A549 (cell line): ENCODE measurements at regions not wholly inside any gene's neighbourhood (a gene's known extent, or its start where the extent isn't known, plus 50 kb on each side); places are given as distances from the start of the nearest gene placed in this dataset.
"Not testable (repeated sequence)": the region's sequence is repeated elsewhere in the genome, so short reads cannot be mapped to it uniquely, and the experiment has no call there.

ENCODE experiments used
- ATAC-seq, 2 experiments: fragments of 200-7000 bp in 1 of 2; fragments of >200 bp in 1 of 2; cut with Nextera tagmentation in 1 of 2; cut with Tn5 transposase in 1 of 2; 3 replicates each; pipeline versions ENCODE4 v1.8.0 to v1.9.1; 2018 to 2020; ENCODE audit warnings: mild to moderate bottlenecking in 1 of 2, moderate library complexity in 1 of 2
- CTCF ChIA-PET: fragments of 300-600 bp; sonication (Branson Sonifier 250); formaldehyde crosslinking; extraction: SDS; loops from one replicate; lab custom pipeline; 2021; ENCODE audit warnings: antibody characterized with exemption, inconsistent platforms; lab: Yijun Ruan, JAX
- POLR2A ChIA-PET: fragments of 350-600 bp; formaldehyde crosslinking; extraction: SDS; loops from one replicate; lab custom pipeline; 2021; ENCODE audit warnings: antibody characterized with exemption, inconsistent platforms; lab: Yijun Ruan, JAX
- DNase-seq, 2 experiments: peaks; one replicate each; pipeline versions ENCODE4 v3.0.0 to v3.0.0-alpha.2; 2011 to 2016; ENCODE audit warnings: low read depth in 1 of 2, low spot score in 1 of 2
- FAIRE-seq: peaks from 2 replicates; lab custom pipeline; 2011; peaks lifted over from hg19 to GRCh38; lab: Jason Lieb, UNC
- H3K27ac ChIP-seq, 2 experiments: fragments of >200 bp; sonication (Bioruptor Twin); formaldehyde crosslinking; 3 replicates each; pipeline ENCODE4 v1.5.1; 2016 to 2017
- H3K4me1 ChIP-seq: fragments of >200 bp; sonication (Bioruptor Twin); formaldehyde crosslinking; 3 replicates; pipeline ENCODE4 v1.6.1; 2016
- H3K4me2 ChIP-seq: fragments of >200 bp; sonication (Bioruptor Twin); formaldehyde crosslinking; 3 replicates; pipeline ENCODE4 v1.6.1; 2016
- H3K4me3 ChIP-seq: fragments of >200 bp; sonication (Bioruptor Twin); formaldehyde crosslinking; 3 replicates; pipeline ENCODE4 v1.5.1; 2016
- H3K9me3 ChIP-seq: fragments of >200 bp; sonication (Bioruptor Twin); formaldehyde crosslinking; 3 replicates; pipeline ENCODE4 v1.6.1; 2016
- CHD2 ChIP-seq: fragments of 150-350 bp; IDR thresholded peaks from 2 replicates; pipeline ENCODE4 v1.6.1; 2014; ENCODE audit warnings: low read length; ENCODE audit not compliant: partially characterized antibody
- EHF ChIP-seq: fragments of 250-450 bp; sonication (Bioruptor Pico); IDR thresholded peaks from 2 replicates; pipeline ENCODE4 v1.5.0; 2020; ENCODE audit warnings: mild to moderate bottlenecking
- FOSB ChIP-seq: fragments of 250-450 bp; sonication (Bioruptor Pico); IDR thresholded peaks from 2 replicates; pipeline ENCODE4 v1.5.0; 2020; ENCODE audit warnings: mild to moderate bottlenecking, moderate library complexity
- FOSL2 ChIP-seq, 2 experiments: fragments of 450-650 bp in 1 of 2; fragments of >200 bp in 1 of 2; sonication (Bioruptor Twin) in 1 of 2; formaldehyde crosslinking; IDR thresholded peaks; 2 replicates each; pipeline versions ENCODE4 v1.5.0 to v1.6.1; 2016 to 2020; ENCODE audit warnings: mild to moderate bottlenecking in 1 of 2, moderate library complexity in 1 of 2
- FOXS1 ChIP-seq: fragments of 250-450 bp; sonication (Bioruptor Pico); IDR thresholded peaks from 2 replicates; pipeline ENCODE4 v1.5.0; 2020; ENCODE audit warnings: mild to moderate bottlenecking, moderate library complexity
- GATA3 ChIP-seq: IDR thresholded peaks from 2 replicates; pipeline ENCODE4 v1.6.1; 2012; ENCODE audit warnings: borderline replicate concordance
- JUN ChIP-seq, 2 experiments: fragments of >200 bp; sonication (Bioruptor Twin); formaldehyde crosslinking; IDR thresholded peaks; 2 replicates in 1 of 2; 3 replicates in 1 of 2; pipeline ENCODE4 v1.6.1; 2016 to 2017
- JUNB ChIP-seq: fragments of >200 bp; sonication (Bioruptor Twin); formaldehyde crosslinking; IDR thresholded peaks from 2 replicates; pipeline ENCODE4 v1.6.1; 2016
- MAFK ChIP-seq: fragments of 450-650 bp; IDR thresholded peaks from 2 replicates; pipeline ENCODE4 v1.6.1; 2014; ENCODE audit not compliant: partially characterized antibody
- MAZ ChIP-seq: fragments of 150-350 bp; IDR thresholded peaks from 2 replicates; pipeline ENCODE4 v1.6.1; 2014; ENCODE audit warnings: antibody characterized with exemption, low read depth, low read length, borderline replicate concordance
- NFE2L2 ChIP-seq: fragments of 150-350 bp; conservative IDR thresholded peaks from 2 replicates; pipeline ENCODE4 v1.6.1; 2014; ENCODE audit warnings: low read length
- NPAS2 ChIP-seq: fragments of 250-450 bp; sonication (Bioruptor Pico); IDR thresholded peaks from 2 replicates; pipeline ENCODE4 v1.8.0; 2022; ENCODE audit warnings: mild to moderate bottlenecking, moderate library complexity, borderline replicate concordance
- PHF8 ChIP-seq: fragments of 200-600 bp; sonication (generic); IDR thresholded peaks from 2 replicates; pipeline ENCODE4 v1.6.1; 2016; ENCODE audit warnings: low read depth, mild to moderate bottlenecking, antibody characterized with exemption, moderate library complexity, borderline replicate concordance
- RCOR1 ChIP-seq: fragments of 150-350 bp; IDR thresholded peaks from 2 replicates; pipeline ENCODE4 v1.6.1; 2014; ENCODE audit warnings: antibody characterized with exemption, low read length, low read depth
- RFX5 ChIP-seq: fragments of 450-650 bp; IDR thresholded peaks from 2 replicates; pipeline ENCODE4 v1.7.1; 2014; ENCODE audit warnings: antibody characterized with exemption, mild to moderate bottlenecking, moderate library complexity
- RNF2 ChIP-seq: fragments of 200-600 bp; sonication (generic); IDR thresholded peaks from 2 replicates; pipeline ENCODE4 v1.6.1; 2016; ENCODE audit warnings: low read depth, mild to moderate bottlenecking, antibody characterized with exemption, moderate library complexity, borderline replicate concordance
- TFCP2L1 ChIP-seq: fragments of 250-450 bp; sonication (Bioruptor Pico); IDR thresholded peaks from 2 replicates; pipeline ENCODE4 v1.5.0; 2021; ENCODE audit warnings: mild to moderate bottlenecking
- ZNF302 ChIP-seq: fragments of 250-450 bp; sonication (Bioruptor Pico); IDR thresholded peaks from 2 replicates; pipeline ENCODE4 v1.9.0; 2021; ENCODE audit warnings: inconsistent platforms, mild to moderate bottlenecking, moderate library complexity
- WGBS: methylation state at CpG from one replicate; pipeline ENCODE4 v1.1.6; 2017; ENCODE audit errors: missing lambda C conversion rate; 5-methylcytosine and 5-hydroxymethylcytosine counted together
- TF ChIP-seq, protein P1 (sequence below): fragments of 450-650 bp; IDR thresholded peaks from 2 replicates; pipeline ENCODE4 v1.6.1; 2014; ENCODE audit warnings: antibody characterized with exemption
- TF ChIP-seq, protein P2 (sequence below): IDR thresholded peaks from 2 replicates; pipeline ENCODE4 v1.6.1; 2012
- TF ChIP-seq, protein P3 (sequence below): fragments of 250-450 bp; sonication (Bioruptor Pico); IDR thresholded peaks from 2 replicates; pipeline ENCODE4 v1.5.0; 2021; ENCODE audit warnings: mild to moderate bottlenecking, moderate library complexity, borderline replicate concordance
- TF ChIP-seq, protein P4 (sequence below): IDR thresholded peaks from 2 replicates; pipeline ENCODE4 v1.6.1; 2012; ENCODE audit warnings: low read depth, borderline replicate concordance

DNA sequence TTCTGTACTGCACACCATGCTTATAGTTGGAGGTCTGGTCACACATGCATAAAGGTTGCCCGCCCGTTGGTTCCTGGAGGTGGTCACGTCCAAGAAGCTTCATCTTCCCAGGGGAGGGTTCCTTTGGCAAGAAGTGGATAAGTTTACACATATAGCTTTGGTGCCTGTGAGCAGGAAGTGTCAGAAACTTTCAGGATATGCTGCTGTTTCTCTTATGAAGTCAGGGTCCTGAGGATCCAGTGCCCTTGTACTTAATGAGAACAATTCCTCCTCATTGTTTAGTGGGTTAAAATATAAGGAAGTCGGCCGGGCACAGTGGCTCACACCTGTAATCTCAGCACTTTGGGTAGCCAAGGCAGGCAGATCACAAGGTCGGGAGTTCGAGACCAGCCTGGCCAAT, 115.5 kb upstream of the DUSP22 start (continued):
- no peak for TF ChIP-seq FOSL2 (IDR thresholded peaks at IDR 0.05)
- no peak for TF ChIP-seq FOSL2 (CRISPR knock-in tag; IDR thresholded peaks at IDR 0.05)
- TF ChIP-seq JUN (IDR thresholded peaks at IDR 0.05) = no peak
- no peak for TF ChIP-seq GATA3
- TF ChIP-seq RCOR1 = no peak

DNA sequence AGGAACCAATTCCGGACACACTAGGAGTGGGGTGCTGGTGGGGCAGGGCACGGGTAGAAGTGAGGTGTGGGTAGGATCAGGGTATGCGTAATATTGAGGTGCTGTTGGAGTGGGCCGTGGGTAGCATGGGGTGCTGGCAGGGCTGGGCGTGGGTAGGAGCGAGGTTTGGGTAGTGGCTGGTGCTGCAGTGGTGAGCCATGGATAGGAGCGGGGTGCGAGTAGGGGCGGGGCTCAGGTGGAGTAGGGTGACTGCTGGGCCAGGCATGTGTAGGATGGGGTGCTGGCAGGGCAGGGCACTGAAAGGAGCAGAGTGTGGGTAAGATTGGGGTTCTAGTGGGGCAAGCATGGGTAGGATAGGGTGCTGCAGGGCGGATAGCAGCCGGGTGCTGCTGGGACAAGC, 114.2 kb upstream of the DUSP22 start:
- DNase-seq = no peak
- ATAC-seq = no peak
- CTCF ChIA-PET = interaction anchor here (0.9 kb wide), 1 partner anchor 12 kb away, joined by 3 read pairs; no protein-coding TSS in a partner anchor
- FAIRE-seq = no peak
- no peaks in the 10 kb centered on the region for H3K9me3 ChIP-seq
- POLR2A ChIA-PET = no interaction called here
- 54% methylated on average over 11 of the region's 11 CpGs for WGBS
- H3K4me2 ChIP-seq = no peak overlapping the region
- H3K4me1 ChIP-seq = no peaks in the 10 kb centered on the region
- H3K27ac ChIP-seq = no peak overlapping the region
- TF ChIP-seq MAZ (no peak), EHF (CRISPR knock-in tag) (no peak), NFE2L2 (no peak), FOSB (CRISPR knock-in tag) (no peak), RNF2 (no peak), FOXS1 (CRISPR knock-in tag) (no peak), NPAS2 (CRISPR knock-in tag) (no peak)
- H3K4me3 ChIP-seq = no peak overlapping the region

DNA sequence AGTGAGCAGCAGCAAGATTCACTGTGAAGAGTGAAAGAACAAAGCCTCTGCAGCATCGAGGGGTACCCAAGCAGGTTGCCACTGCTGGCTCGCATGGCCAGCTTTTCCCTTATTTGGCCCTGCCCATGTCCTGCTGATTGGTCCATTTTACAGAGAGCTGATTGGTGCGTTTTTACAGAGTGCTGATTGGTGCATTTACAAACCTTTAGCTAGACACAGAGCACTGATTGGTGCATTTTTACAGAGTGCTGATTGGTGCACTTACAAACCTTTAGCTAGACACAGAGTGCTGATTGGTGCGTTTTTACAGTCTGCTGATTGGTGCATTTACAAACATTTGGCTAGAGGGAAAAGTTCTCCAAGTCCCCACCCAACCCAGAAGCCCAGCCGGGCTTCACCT, 113.4 kb upstream of the DUSP22 start:
- CTCF ChIA-PET = interaction anchor here (2.2 kb wide), 1 partner anchor 10 kb away, joined by 8 read pairs; no protein-coding TSS in a partner anchor
- H3K9me3 ChIP-seq, POLR2A ChIA-PET, DNase-seq, H3K4me3 ChIP-seq, ATAC-seq, H3K4me1 ChIP-seq, H3K27ac ChIP-seq, FAIRE-seq, H3K4me2 ChIP-seq: not testable (repeated sequence)
- 42% methylated on average over 5 of the region's 5 CpGs for WGBS

DNA sequence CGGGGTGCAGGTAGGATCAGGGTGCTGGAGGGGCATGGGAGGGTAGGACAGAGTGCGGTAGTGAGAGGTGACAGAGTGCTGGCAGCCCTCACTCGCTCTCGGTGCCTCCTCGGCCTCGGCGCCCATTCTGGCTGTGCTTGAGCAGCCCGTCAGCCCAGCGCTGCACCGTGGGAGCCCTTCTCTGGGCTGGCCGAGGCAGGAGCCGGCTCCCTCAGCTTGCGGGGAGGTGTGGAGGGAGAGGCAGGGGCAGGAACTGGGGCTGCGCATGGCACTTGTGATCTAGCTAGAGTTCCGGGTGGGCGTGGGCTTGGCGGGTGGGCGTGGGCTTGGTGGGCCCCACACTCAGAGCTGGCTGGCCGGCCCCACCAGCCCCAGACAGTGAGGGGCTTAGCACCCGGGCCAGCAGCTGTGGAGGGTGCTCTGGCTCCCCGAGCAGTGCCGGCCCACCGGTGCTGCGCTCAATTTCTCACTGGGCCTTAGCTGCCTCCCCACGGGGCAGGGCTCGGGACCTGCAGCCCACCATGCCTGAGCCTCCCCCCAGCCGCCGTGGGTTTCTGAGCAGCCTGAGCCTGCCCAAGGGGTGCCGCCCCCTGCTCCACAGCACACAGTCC, 112.8 kb upstream of the DUSP22 start:
- H3K27ac ChIP-seq = no peak overlapping the region
- H3K9me3 ChIP-seq = no peaks in the 10 kb centered on the region
- no peak for TF ChIP-seq RCOR1
- no peak for TF ChIP-seq PHF8
- TF ChIP-seq ZNF302 (CRISPR knock-in tag) = no peak
- no peak for TF ChIP-seq MAFK
- TF ChIP-seq, protein P1, sequence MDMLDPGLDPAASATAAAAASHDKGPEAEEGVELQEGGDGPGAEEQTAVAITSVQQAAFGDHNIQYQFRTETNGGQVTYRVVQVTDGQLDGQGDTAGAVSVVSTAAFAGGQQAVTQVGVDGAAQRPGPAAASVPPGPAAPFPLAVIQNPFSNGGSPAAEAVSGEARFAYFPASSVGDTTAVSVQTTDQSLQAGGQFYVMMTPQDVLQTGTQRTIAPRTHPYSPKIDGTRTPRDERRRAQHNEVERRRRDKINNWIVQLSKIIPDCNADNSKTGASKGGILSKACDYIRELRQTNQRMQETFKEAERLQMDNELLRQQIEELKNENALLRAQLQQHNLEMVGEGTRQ = no peak
- no peak for TF ChIP-seq TFCP2L1 (CRISPR knock-in tag)
- no peak for TF ChIP-seq NFE2L2
- TF ChIP-seq CHD2 = no peak
- TF ChIP-seq JUNB = no peak
- TF ChIP-seq, protein P2, sequence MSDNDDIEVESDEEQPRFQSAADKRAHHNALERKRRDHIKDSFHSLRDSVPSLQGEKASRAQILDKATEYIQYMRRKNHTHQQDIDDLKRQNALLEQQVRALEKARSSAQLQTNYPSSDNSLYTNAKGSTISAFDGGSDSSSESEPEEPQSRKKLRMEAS = no peak
- TF ChIP-seq, protein P3, sequence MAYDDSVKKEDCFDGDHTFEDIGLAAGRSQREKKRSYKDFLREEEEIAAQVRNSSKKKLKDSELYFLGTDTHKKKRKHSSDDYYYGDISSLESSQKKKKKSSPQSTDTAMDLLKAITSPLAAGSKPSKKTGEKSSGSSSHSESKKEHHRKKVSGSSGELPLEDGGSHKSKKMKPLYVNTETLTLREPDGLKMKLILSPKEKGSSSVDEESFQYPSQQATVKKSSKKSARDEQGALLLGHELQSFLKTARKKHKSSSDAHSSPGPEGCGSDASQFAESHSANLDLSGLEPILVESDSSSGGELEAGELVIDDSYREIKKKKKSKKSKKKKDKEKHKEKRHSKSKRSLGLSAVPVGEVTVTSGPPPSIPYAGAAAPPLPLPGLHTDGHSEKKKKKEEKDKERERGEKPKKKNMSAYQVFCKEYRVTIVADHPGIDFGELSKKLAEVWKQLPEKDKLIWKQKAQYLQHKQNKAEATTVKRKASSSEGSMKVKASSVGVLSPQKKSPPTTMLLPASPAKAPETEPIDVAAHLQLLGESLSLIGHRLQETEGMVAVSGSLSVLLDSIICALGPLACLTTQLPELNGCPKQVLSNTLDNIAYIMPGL (CRISPR knock-in tag) = no peak
- TF ChIP-seq EHF (CRISPR knock-in tag) = no peak
- TF ChIP-seq, protein P4, sequence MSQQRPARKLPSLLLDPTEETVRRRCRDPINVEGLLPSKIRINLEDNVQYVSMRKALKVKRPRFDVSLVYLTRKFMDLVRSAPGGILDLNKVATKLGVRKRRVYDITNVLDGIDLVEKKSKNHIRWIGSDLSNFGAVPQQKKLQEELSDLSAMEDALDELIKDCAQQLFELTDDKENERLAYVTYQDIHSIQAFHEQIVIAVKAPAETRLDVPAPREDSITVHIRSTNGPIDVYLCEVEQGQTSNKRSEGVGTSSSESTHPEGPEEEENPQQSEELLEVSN = no peak
- TF ChIP-seq RFX5 = no peak
- 68% methylated on average over 7 of the region's 29 CpGs for WGBS
- ChIA-PET CTCF (interaction anchor here (0.8 to 2.2 kb wide), 3 partner anchors 9 to 229 kb away, joined by 3 to 8 read pairs (median 4); no protein-coding TSS in a partner anchor), POLR2A (no interaction called here)
- H3K4me1 ChIP-seq = no peaks in the 10 kb centered on the region
- H3K4me3 ChIP-seq = no peak overlapping the region
- ATAC-seq (no peak), FAIRE-seq (no peak), DNase-seq (no peak)
- H3K4me2 ChIP-seq = no peak overlapping the region

DNA sequence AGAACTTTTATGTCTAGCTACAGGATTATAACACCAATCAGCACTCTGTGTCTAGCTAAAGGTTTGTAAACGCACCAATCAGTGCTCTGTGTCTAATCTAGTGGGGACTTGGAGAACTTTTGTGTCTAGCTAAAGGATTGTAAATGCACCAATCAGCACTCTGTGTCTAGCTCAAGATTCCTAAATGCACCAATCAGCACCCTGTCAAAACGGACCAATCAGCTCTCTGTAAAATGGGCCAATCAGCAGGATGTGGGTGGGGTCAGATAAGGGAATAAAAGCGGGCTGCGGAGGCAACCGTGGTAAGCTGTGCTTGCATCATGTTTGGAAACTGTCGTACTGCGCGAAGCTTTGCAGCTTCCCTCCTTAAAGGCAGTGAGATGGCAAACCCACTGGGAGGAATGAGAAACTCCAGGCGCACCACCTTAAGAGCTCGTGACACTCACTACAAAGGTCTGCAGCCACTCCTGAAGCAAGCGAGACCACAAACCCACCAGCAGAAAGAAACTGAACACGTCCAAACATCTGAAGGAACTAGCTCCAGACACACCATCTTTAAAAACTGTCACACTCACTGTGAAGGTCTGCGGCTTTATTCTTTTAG, 112.1 kb upstream of the DUSP22 start:
- H3K4me2 ChIP-seq, H3K4me3 ChIP-seq, FAIRE-seq, ATAC-seq, H3K27ac ChIP-seq, POLR2A ChIA-PET, H3K9me3 ChIP-seq, H3K4me1 ChIP-seq, DNase-seq: not testable (repeated sequence)
- 67% methylated on average over 13 of the region's 13 CpGs for WGBS
- CTCF ChIA-PET = interaction anchor here (0.8 to 2.2 kb wide), 4 partner anchors 8 to 229 kb away, joined by 3 to 8 read pairs (median 4); no protein-coding TSS in a partner anchor
